ENCODE measurements at regions not wholly inside any gene's neighbourhood (a gene's known extent, or its start where the extent isn't known, plus 50 kb on each side); places are given as distances from the start of the nearest gene placed in this dataset.
A peak's percentile ranks its signal among the peaks of the same experiment; 100 is the strongest.

DNA sequence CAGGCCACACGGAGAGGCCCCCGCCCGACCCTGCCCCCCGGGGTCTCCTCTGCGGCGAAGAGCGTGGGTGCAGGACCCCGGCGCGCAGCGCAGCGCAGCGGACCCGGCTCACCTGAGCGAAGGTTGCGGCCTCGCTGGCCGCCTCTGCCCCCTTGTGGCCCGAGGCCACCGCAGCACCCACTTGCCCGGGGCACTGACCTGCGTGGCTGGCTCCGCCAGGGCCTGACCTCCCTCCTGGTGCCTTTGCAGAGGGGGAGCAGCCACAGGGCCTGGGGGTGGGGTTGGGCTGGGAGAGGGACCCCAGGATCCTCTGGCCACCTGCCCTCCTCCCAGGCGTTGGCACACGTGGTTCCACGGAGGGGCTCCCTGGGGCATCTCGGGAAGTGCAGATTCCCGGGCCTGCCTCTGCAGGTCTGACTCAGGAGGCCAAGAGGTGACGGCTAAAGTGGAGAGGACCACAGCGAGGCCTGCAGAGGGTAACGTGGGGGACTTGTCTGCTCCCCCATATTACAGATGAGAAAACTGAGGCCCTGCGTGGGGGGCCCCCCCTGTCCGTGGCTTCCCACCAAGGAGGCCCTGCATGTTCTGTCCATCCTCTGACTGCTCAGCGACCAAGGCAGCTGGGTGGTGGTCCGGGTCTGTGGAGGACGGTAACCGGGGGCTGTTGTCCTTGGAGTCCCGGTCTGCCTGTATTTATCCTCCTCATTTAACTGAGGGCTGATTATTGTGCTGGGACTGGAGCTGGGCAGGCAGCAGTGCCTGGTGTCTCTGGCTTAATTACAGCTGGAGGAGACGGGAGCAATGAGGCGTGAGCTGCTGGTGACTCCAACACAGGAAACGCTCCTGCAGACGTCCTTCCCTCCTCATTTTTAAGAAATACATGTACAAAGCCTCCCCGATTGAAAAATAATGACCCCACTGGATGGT is 67.9 kb upstream of the BEGAIN start:
- Histone ChIP-seq H3K9me3 (no peaks in the 10 kb centered on the region), H3K36me3 (no peaks in the 10 kb centered on the region), H3K27me3 (no peaks in the 10 kb centered on the region), H3K4me3 (no peak overlapping the region)
- DNase-seq, result no peak

- no peaks in the 10 kb centered on the region for H3K27me3 ChIP-seq
- H3K4me3 ChIP-seq, result no peak overlapping the region
- H3K36me3 ChIP-seq, result no peaks in the 10 kb centered on the region
- no peak for DNase-seq
- H3K9me3 ChIP-seq, result no peaks in the 10 kb centered on the region
Measured at GRCh38 chr14:100655741-100656085, 68.5 kb upstream of the BEGAIN start.

DNA sequence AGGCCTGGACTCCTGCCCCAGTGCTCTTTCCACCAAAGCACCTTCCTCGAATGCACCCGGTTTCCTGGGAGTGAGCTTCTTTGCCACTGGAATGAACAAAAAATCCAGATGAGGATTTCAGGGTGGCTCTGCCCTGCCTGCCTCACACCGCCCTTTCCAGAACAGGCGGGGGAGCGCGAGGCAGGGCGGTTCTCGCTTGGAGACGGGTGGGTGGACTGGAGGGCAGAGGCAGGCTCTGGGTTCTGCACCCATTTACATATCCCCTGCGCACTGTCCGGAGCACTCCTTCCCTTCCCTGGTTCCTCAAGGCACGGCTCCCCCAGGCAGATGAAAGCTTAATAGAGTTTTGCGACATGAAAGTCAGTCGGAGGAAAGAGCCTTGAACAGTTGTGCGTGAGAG is 69.7 kb upstream of the DLK1 start:
- Histone ChIP-seq H3K36me3 (no peaks in the 10 kb centered on the region), H3K27me3 (no peaks in the 10 kb centered on the region), H3K4me3 (no peak overlapping the region), H3K9me3 (no peaks in the 10 kb centered on the region)
- DNase-seq, result no peak

- no peaks in the 10 kb centered on the region for H3K27me3 ChIP-seq
- no peak overlapping the region for H3K4me3 ChIP-seq
- no peaks in the 10 kb centered on the region for H3K36me3 ChIP-seq
- no peaks in the 10 kb centered on the region for H3K9me3 ChIP-seq
- no peak for DNase-seq
Measured at GRCh38 chr14:100657780-100658179, 68.9 kb upstream of the DLK1 start.

- Histone ChIP-seq H3K27me3 (no peaks in the 10 kb centered on the region), H3K36me3 (no peaks in the 10 kb centered on the region), H3K9me3 (no peaks in the 10 kb centered on the region), H3K4me3 (no peak overlapping the region)
- no peak for DNase-seq
Measured at GRCh38 chr14:100658181-100658886, 68.4 kb upstream of the DLK1 start.

DNA sequence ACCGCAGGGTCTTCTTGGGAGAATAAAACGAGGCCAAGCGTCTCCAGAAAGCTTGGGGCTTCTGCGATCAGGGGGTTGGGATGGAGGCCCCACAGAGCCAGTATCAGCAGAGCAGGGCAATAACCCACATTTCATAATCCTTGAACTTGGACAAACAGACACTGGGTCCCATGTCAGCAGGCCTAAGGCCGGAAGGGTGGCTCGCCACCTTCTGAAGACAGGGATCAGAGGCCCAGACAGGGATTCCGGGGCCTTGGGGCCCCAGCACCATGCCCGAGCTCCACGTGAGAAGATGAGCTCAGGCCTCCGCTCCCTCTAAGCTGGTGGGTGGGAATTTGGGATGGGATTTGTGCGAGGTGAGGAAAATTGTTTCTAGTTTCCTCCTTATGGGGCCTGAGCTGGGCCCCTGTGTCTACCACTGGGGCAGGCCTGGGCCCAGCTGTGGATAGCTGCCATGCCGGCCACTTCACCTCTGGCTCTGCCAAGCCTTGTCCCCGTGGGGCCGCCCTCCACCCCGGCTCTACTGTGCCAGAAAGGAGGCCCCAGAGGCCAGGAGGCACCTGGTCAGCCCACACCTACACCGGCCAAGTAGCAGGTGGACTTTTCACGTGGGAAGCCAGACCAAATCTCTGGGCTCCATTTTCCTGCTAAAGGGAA is 67.2 kb upstream of the DLK1 start:
- H3K9me3 ChIP-seq, result no peaks in the 10 kb centered on the region
- no peaks in the 10 kb centered on the region for H3K36me3 ChIP-seq
- no peak overlapping the region for H3K4me3 ChIP-seq
- no peak for DNase-seq
- H3K27me3 ChIP-seq, result no peaks in the 10 kb centered on the region

- no peaks in the 10 kb centered on the region for H3K9me3 ChIP-seq
- DNase-seq, result no peak
- no peaks in the 10 kb centered on the region for H3K36me3 ChIP-seq
- no peaks in the 10 kb centered on the region for H3K27me3 ChIP-seq
- H3K4me3 ChIP-seq, result no peak overlapping the region
Measured at GRCh38 chr14:100660498-100660881, 66.2 kb upstream of the DLK1 start.

- H3K4me3 ChIP-seq, result no peak overlapping the region
- H3K9me3 ChIP-seq, result no peaks in the 10 kb centered on the region
- H3K36me3 ChIP-seq, result no peaks in the 10 kb centered on the region
- DNase-seq, result peak; percentile 17
- H3K27me3 ChIP-seq, result no peaks in the 10 kb centered on the region
Measured at GRCh38 chr14:100660882-100661635, 65.6 kb upstream of the DLK1 start.

DNA sequence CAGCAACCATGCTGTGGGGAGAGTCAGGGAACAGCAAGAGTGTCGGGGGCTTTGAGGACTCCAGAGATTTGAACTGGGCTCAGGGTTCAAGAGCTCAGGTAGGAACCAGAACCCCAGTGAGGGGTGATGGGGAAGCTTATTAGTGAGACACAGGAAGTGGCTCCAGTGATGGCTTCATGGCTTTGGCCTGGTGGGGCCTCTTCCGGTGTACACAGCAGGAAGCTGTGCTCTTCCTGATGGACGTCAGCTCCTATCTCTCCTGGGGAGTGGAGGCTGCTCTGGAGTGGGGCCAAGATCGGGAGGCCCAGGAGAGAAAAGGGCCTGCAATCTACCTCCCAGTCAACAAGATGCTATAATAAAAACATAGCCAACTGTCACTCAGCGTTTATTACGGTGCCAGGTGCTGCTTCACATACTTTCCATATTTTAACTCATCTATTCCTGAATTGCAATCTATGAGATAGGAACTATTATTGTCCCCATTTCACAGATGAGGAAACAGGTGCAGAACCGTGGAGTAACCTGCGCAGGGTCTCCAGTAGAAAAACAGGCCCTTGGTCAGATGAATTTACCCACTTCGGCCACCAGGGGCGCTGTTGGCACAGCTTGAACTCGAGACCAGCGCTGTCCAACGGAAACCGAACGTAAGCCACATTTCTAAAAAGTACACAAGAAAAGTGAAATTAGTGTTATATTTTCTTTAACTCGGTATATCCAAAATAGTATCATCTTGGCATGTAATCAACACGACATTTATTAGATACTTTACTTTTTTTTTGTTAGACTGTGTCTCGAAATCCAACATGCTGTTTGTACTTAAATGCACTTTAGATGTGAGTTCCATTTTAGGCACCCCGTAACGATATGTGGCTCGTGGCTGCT is 63.6 kb upstream of the DLK1 start:
- no peaks in the 10 kb centered on the region for H3K36me3 ChIP-seq
- no peaks in the 10 kb centered on the region for H3K9me3 ChIP-seq
- H3K27me3 ChIP-seq, result no peaks in the 10 kb centered on the region
- DNase-seq, result peak; percentile 31
- H3K4me3 ChIP-seq, result no peak overlapping the region

DNA sequence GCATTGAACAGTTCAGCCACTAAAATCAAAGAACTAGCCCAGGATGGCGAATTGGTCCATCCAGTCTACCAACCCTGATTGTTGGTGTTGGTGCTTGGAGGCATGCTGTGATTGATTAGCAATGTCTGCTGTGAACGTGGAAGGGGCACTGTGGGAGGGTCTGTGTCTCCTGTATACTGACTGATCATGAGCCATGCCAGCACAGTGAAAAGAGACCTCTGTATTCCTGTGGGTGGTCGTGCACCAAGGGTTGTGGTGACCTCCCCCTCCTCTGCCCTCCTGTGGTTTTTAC is 63.0 kb upstream of the DLK1 start:
- no peak overlapping the region for H3K4me3 ChIP-seq
- H3K9me3 ChIP-seq, result no peaks in the 10 kb centered on the region
- H3K36me3 ChIP-seq, result no peaks in the 10 kb centered on the region
- H3K27me3 ChIP-seq, result no peaks in the 10 kb centered on the region
- DNase-seq, result no peak

- H3K36me3 ChIP-seq, result no peaks in the 10 kb centered on the region
- no peak overlapping the region for H3K4me3 ChIP-seq
- H3K9me3 ChIP-seq, result no peaks in the 10 kb centered on the region
- DNase-seq, result no peak
- no peaks in the 10 kb centered on the region for H3K27me3 ChIP-seq
Measured at GRCh38 chr14:100664231-100664630, 62.5 kb upstream of the DLK1 start.

- Histone ChIP-seq H3K27me3 (no peaks in the 10 kb centered on the region), H3K4me3 (no peak overlapping the region)
- DNase-seq, result peak; percentile 56
Measured at GRCh38 chr14:100664841-100665510, 61.7 kb upstream of the DLK1 start.

GRCh38 chr14:100665511-100666032 is 61.1 kb upstream of the DLK1 start:
- Histone ChIP-seq H3K27me3 (no peaks in the 10 kb centered on the region), H3K9me3 (no peaks in the 10 kb centered on the region), H3K36me3 (no peaks in the 10 kb centered on the region), H3K4me3 (no peak overlapping the region)
- peak; percentile 85 for DNase-seq

More at GRCh38 chr14:100664841-100665510, 61.7 kb upstream of the DLK1 start:
- no peaks in the 10 kb centered on the region for H3K9me3 ChIP-seq
- no peaks in the 10 kb centered on the region for H3K36me3 ChIP-seq

DNA sequence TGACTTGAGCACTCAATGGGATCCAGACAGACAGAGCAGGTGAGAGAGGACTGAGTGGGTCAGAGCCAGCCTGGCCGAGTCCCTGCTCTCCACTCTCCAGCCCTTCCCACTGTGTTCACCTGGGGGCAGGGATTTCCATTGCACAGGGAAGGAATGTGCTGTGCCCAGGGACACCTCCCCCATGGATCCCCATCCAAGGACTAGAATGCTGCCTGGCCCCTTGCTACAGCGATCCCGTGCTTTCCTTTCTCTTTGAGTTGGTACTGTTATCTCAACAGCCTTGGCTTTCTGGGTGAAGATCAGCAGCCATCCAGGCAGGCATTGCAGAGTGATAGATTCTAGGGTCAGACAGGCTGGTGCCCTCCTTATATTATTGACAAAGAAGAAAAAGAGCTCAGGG is 60.3 kb upstream of the DLK1 start:
- Histone ChIP-seq H3K27me3 (no peaks in the 10 kb centered on the region), H3K4me3 (no peak overlapping the region), H3K9me3 (no peaks in the 10 kb centered on the region), H3K36me3 (no peaks in the 10 kb centered on the region)
- DNase-seq, result no peak

DNA sequence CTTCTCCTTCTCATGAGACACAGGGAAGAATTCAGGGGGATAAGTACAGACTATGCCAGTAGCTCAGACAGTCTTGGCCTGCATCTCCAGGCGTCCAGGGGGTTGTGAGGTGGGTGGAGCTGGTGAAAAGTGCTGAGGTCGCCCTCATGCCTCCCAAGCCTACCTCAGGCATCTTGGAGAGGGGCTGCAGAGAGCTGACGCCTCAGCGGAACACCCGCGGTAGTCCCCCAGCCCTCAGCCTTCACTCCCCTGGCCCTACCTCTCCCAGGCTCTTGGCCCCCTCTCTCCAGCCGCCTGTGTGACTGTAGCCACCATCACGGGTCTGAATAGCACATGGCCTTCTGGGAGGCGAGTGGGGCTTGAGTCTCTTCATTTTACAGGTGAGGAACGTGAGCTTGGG is 59.8 kb upstream of the DLK1 start:
- Histone ChIP-seq H3K4me3 (no peak overlapping the region), H3K36me3 (no peaks in the 10 kb centered on the region), H3K9me3 (no peaks in the 10 kb centered on the region), H3K27me3 (no peaks in the 10 kb centered on the region)
- no peak for DNase-seq

- Histone ChIP-seq H3K36me3 (no peaks in the 10 kb centered on the region), H3K4me3 (no peak overlapping the region), H3K27me3 (no peaks in the 10 kb centered on the region), H3K9me3 (no peaks in the 10 kb centered on the region)
- DNase-seq, result no peak
Measured at GRCh38 chr14:100667656-100668055, 59.0 kb upstream of the DLK1 start.
